ENCODE measurements at regions not wholly inside any gene's neighbourhood (a gene's known extent, or its start where the extent isn't known, plus 50 kb on each side); places are given as distances from the start of the nearest gene placed in this dataset.
"Not testable (repeated sequence)": the region's sequence is repeated elsewhere in the genome, so short reads cannot be mapped to it uniquely, and the experiment has no call there.

DNA sequence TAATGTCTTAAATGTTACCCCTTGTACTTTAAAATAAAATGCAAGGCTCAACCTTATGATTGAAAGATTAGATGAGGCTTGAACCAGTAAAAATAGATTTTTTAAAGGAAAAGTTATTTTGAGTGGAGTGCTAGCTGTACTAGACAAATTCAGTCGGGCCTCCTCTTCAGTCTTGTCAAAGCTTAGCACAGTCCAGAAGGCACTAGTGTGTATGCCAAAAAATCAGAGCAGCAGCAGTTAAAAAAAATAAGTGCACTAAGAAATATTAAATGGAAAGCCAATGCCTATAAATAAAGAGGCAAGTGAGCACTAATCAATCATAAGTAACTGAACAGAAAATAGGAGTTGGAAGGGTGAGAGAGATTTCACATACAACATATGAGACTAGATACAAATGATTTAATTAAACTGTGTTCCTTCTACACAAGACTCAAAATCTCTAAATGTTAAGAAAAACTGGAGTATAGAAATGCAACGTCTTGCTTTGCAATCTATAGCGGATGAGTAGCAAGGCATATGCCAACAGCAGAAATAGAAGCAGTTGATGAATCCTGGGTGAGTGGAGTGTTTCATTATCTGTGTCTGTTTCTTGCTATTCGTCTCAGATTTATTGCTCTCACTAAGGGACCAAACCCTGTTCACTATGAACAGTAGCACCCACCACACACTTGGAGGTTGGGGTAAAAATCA is 172.1 kb downstream of the ETNK1 start:
- FAIRE-seq: no peak
- no peak for TF ChIP-seq POLR2A (IDR thresholded peaks at IDR 0.05; ENCODE audit: low read depth, low read length)
- no peak for DNase-seq (ENCODE audit: insufficient read length, low spot score)

DNA sequence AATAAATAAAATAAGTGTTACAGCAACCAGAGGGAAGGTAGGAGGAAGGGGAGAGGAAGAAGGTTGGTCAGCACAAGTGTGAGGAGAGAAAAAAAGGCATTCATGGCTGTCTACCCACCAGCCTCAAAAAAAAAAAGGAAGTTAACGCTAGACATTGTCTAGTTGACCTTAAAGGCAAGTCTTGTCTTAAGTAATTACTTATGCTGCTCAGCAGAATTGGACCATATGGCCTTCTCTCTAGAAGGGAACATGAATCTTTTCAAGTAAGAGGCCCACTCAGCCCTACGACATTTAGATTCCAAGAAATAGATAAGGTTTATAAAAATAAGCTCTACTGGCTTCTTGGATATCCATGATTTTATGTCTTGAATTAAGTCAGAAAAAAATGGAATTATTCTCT is 172.7 kb downstream of the ETNK1 start:
- TF ChIP-seq POLR2A (IDR thresholded peaks at IDR 0.05; ENCODE audit: low read depth, low read length): no peak
- DNase-seq (ENCODE audit: insufficient read length, low spot score) (no peak), FAIRE-seq (no peak)

DNA sequence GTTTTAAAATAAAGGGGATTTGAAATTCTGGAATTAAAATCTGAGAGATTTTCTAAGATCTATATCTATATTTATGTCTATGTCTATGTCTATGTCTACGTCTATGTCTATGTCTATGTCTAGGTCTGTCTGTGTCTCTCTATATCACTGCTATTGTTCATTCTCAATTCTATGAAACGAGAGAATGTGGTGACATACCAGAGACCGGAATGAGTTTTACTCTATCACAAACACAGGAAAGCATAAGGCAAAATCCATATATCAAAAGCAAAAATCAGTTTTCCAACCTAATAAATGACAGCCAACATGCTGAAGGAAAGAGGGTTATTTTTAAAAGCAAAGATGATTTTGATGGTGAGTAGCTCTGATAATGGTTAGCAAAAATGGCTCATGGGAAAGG is 173.1 kb downstream of the ETNK1 start:
- no peak for TF ChIP-seq POLR2A (IDR thresholded peaks at IDR 0.05; ENCODE audit: low read depth, low read length)
- DNase-seq (ENCODE audit: insufficient read length, low spot score) (no peak), FAIRE-seq (no peak)

DNA sequence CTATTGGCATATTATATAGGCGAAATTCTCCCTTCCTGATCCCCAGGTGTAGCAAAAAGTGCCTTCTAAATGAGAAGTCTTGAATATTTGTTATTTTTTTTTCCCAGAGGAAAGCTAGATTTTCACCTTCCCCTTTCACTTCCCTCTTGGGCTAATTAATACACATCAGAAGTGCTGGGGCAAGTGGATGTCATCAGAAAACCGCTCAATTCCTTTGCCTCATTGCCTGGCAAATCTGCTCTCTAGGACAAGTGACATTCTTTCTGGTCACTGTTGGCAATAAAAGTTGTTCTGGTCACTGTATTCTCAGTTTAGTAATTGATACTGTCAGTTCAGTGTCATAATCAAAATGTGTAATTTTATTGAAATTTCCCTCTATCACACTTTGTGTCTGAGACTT is 174.5 kb downstream of the ETNK1 start:
- FAIRE-seq: no peak
- no peak for DNase-seq (ENCODE audit: insufficient read length, low spot score)
- TF ChIP-seq POLR2A (IDR thresholded peaks at IDR 0.05; ENCODE audit: low read depth, low read length): no peak

DNA sequence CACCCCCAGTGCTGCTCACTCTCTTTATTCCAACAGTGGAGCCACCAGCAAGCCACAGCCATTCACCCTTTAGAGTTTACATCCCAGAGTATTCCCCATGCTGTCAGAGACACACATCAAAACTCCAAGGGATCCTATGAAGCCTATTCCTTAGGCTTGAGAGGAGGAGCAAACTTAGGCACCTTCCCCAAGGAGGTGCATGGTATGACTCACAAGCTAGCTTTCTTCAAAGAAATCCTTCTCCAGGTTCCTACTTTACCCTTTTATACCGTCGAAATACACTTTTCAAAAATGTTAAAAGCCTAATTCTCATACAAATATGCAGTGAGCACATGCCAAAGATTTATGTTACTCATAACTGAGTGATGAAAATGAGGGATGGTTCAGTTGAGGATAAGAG is 175.4 kb downstream of the ETNK1 start:
- no peak for DNase-seq (ENCODE audit: insufficient read length, low spot score)
- no peak for TF ChIP-seq POLR2A (IDR thresholded peaks at IDR 0.05; ENCODE audit: low read depth, low read length)

DNA sequence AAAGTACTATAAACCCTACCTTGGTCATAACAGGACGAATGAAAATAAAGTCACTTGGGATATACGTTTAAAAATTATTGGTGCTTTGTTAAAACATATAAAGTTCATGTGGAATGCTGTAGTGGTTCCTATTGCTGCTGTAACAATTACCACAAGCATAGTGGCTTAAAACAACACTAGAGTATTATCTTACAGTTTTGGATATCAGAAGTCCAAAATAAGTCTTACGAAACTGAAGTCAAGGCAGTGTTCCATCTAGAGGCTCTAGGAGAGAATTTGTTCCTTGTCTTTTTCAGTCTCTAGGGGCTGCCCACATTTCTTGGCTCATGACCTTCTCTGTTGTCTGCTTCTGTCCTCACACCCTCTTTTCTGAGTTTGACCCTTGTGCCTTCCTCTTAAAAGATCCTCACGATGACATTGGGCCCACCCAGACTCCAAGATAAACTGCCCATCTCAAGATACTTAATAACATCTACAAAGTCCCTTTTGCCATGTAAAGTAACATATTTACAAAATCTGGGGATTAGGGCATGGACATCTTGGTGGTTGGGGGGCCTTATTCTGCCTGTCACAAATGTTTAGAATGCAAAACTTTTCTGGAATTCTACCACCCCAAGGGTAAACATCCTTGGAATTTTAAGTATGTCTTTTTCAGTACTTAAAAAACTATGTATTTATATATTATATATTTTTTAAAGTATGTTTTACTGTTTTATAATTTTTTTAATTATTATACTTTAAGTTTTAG is 178.1 kb downstream of the ETNK1 start:
- no peak for FAIRE-seq
- TF ChIP-seq POLR2A (IDR thresholded peaks at IDR 0.05; ENCODE audit: low read depth, low read length): no peak
- no peak for DNase-seq (ENCODE audit: insufficient read length, low spot score)

More for the DNA sequence above, 175.4 kb downstream of the ETNK1 start:
- FAIRE-seq: no peak

DNA sequence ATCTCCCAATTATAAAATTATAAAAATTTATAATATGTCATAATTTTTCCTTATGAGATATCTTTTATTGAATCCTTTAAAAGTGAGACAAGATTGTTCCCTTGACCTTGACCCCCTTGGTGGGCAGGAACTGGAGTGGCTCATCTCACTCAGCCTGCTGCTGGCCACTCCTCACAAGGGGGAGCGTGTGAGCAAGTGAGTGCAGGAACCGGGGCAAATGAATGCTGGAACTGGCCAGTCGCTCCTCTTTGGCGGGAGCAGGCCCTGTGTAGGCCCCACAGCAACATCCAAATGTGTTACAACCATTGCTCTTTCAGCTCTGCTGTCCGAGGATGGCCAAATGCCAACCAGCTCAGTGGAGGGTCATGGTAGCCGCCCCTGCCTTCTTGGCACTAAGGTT is 178.8 kb downstream of the ETNK1 start:
- TF ChIP-seq POLR2A (IDR thresholded peaks at IDR 0.05; ENCODE audit: low read depth, low read length): no peak
- no peak for DNase-seq (ENCODE audit: insufficient read length, low spot score)
- no peak for FAIRE-seq

DNA sequence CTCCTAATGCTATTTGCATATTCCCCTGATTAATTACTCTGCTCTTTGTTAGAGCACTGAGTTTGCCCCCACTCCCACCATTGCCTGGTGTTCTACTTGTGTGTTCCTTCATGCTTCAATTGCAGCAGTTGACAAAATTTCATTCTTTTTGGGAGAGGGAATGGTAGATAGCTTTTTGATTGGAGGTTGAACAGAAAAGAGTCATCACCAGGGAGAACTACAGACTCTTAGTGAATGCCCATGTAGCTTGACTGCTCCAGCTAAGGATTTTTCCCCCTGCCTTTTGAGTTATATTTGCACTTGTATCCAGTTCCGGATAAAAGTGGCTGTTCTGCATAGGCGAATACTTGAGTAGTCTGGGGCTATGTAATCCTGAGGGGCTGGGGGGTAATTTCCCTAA is 183.9 kb downstream of the ETNK1 start:
- FAIRE-seq (no peak), DNase-seq (ENCODE audit: insufficient read length, low spot score) (no peak)
- TF ChIP-seq POLR2A (IDR thresholded peaks at IDR 0.05; ENCODE audit: low read depth, low read length): no peak

DNA sequence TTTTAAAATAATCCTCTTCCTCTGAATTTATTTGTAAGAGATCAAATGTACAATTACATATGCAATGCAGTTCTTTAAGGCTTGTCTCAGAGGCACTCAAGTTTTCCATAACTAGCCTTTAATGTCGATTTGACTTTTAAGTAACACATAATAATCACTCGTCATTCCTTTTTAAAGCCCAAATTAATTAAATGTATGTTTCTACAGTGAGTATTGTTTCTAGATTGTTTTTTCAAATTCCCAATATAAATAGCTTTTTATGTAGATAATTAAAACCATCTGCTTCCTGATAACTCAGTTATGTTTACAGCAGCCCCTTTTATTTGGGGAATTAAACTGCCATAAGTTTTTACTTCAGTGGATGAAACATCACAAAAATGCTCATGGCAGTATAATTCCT is 185.1 kb downstream of the ETNK1 start:
- no peak for TF ChIP-seq POLR2A (IDR thresholded peaks at IDR 0.05; ENCODE audit: low read depth, low read length)
- FAIRE-seq: no peak
- DNase-seq (ENCODE audit: insufficient read length, low spot score): no peak

DNA sequence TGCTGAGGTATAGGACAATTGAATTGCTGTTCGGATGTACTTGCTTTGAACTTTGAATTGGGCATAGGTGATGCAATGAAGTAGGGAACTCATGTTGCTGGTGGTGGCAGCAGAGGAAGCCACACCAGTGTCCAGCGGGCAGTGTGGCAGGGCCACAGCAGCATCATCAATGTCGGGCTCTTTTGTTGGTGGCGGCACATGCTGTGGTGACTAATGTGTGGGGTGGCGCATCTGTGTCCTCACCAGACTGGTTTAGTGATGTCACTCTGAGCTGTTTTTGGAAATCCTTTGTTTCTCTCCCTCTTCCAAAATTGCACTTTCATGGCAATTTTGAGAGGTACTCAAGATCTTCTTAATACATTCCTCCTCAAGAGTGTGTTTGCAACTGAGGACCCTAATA is 187.6 kb downstream of the ETNK1 start:
- TF ChIP-seq POLR2A (IDR thresholded peaks at IDR 0.05; ENCODE audit: low read depth, low read length): no peak
- no peak for DNase-seq (ENCODE audit: insufficient read length, low spot score)
- no peak for FAIRE-seq

DNA sequence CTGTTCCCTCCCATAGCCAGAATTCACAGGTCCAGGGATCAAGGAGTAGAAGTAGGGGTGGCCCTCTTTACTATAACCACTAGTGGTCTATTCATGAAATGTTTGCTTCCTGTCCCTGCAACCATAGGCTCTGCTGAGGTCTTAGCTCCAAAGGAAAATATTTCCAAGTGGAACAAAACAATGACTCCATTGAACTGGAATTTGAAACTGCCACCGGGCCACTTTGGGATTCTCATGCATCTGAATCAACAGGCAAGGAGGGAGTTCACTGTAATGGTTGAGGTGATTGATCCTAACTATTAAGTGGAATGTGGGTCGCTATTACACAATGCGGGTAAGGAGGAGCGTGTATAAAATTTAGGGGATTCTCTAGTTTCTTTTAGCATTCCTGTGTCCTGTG is 197.0 kb downstream of the ETNK1 start:
- DNase-seq (ENCODE audit: insufficient read length, low spot score) (no peak), FAIRE-seq (no peak)
- no peak for TF ChIP-seq POLR2A (IDR thresholded peaks at IDR 0.05; ENCODE audit: low read depth, low read length)

DNA sequence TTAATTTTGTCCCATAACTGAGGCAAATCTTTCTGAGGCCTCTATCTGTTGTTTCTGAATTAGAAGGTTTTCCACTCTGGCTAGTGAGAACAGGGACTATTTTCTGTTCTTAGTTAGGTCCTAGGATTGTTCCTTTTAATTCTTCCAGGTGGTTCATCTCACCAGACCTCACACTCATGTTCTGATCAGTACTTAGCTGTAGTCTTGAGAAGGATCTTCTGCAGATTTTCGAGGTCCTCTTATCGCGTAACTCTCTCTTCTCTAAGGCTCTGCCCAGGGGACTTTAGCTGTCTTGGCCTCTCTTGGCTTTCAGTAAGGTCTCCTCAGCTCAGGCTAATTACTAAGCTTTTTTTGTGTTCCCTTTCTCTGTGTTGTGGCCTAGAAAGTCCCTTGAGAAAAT is 201.1 kb downstream of the ETNK1 start:
- FAIRE-seq: no peak
- DNase-seq (ENCODE audit: insufficient read length, low spot score): no peak
- TF ChIP-seq POLR2A (IDR thresholded peaks at IDR 0.05; ENCODE audit: low read depth, low read length): no peak

DNA sequence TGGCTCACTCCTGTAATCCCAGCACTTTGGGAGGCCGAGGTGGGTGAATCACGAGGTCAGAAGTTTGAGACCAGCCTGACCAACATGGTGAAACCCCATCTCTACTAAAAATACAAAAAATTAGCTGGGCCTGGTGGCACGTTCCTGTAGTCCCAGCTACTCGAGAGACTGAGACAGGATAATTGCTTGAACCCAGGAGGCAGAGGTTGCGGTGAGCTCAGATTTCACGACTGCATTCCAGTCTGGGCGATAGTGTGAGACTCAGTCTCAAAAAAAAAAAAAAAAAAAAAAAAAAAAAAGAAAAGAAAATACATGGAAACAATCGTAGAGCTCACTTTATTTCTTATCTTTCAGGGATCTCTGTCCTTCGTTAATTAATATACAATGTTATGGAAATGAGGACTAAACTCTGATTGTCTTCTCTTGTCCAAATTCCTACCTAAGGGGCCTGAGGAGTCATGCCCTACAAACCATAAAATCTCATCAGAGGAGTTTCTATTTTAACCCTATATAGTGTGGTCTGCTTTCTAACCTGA is 201.5 kb downstream of the ETNK1 start:
- FAIRE-seq; DNase-seq (ENCODE audit: insufficient read length, low spot score): not testable (repeated sequence)

DNA sequence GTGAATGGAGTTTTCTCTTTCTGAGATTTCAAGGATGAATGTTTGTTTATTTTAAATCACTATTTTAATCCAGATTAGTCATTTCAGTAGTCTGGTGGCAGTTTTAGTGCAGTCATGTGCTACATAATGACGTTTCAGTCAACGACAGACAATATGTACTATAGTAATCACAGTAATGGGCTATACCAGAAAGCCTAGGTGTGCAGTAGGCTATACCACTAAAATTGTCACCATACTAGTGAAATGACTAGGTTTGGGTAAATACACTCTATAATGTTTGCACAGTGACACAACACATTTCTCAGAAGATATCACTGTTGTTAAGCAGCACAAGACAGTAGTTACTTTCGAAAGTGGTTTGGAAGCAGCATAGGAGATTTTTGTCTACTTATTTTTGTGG is 203.1 kb downstream of the ETNK1 start:
- FAIRE-seq: no peak
- TF ChIP-seq POLR2A (IDR thresholded peaks at IDR 0.05; ENCODE audit: low read depth, low read length): no peak
- DNase-seq (ENCODE audit: insufficient read length, low spot score): no peak

DNA sequence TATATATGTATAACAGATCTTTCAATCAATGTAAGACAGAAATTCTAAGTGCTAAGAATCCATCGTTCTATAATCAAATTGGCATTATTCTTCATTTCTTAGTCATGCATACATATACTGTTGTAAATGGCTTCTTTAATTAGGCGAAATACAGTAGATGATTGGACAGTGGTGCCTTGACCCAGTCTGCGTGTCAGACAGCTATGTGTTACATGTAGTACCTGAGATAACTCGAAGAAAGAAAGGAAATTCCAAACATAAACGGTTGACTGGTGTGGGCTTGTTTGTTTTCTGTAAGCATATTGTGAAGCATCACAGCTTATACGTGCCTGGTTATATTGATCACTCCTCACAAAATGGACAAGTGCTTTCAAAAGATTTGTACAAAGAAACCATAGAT is 210.5 kb downstream of the ETNK1 start:
- DNase-seq (ENCODE audit: insufficient read length, low spot score): no peak
- TF ChIP-seq POLR2A (IDR thresholded peaks at IDR 0.05; ENCODE audit: low read depth, low read length): no peak
- FAIRE-seq: no peak
